GM19455 (cell line): ENCODE measurements at regions not wholly inside any gene's neighbourhood (a gene's known extent, or its start where the extent isn't known, plus 50 kb on each side); places are given as distances from the start of the nearest gene placed in this dataset.

Experiments
- ATAC-seq: cut with Tn5 transposase; IDR thresholded peaks from one replicate; pipeline ENCODE4 v1.9.1; 2021; ENCODE audit not compliant: unreplicated experiment

DNA sequence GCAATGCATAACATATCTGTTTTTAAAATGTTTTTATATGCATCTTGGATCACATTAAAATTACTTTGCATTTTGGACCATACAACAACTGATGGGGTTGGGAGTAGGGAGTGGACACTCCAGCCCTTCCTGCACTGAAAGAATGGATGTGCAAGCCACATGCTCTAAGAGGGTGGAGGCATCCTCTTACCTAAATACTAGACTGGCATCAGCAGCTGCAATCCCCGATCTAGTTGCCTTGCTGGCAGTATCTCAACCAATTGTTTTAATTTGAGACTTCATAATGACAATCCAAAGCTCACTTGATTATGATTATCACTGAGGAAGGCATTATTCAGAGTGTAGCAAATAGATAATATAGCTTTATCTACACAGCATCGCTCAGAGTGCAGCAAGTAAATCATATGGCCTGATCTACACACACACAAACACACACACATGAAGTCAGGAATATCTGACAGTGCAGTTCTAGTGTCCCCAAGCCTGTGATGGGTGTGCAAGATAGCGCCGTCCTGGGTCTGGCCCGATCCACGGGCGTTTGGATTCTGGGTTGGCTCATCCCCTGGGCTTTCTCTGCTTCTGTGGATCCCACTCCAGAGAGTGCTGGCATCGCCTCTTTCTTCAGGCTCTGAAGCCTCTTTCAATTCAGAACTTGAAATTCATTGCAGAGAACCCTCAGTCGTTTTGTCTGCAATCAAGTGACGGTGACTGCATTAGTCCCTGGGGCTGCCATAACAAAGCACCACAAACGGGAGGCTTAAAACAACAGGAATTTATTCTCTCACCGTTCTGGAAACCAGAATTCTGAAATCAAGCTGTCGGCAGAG is 181.3 kb downstream of the ETS2 start:
- no peak for ATAC-seq

DNA sequence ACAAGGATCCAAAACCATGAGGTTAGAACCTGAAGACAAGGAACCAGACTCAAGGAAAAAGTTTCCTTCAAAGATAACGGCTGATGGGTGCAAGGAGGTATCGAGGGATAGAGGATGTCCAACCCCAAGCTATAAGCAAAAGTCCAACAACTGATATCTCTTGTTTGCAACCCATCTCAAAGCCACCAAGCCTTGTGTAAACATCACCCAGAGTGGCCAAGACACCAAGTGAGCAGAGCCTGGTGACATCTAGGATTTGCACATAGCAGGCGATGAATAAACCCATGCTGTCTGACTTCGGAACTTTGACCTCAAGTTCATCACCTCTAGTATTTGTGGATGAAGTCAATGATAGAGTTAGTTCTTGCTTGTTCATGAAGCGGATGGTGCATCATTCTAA is 180.7 kb downstream of the ETS2 start:
- ATAC-seq = no peak

DNA sequence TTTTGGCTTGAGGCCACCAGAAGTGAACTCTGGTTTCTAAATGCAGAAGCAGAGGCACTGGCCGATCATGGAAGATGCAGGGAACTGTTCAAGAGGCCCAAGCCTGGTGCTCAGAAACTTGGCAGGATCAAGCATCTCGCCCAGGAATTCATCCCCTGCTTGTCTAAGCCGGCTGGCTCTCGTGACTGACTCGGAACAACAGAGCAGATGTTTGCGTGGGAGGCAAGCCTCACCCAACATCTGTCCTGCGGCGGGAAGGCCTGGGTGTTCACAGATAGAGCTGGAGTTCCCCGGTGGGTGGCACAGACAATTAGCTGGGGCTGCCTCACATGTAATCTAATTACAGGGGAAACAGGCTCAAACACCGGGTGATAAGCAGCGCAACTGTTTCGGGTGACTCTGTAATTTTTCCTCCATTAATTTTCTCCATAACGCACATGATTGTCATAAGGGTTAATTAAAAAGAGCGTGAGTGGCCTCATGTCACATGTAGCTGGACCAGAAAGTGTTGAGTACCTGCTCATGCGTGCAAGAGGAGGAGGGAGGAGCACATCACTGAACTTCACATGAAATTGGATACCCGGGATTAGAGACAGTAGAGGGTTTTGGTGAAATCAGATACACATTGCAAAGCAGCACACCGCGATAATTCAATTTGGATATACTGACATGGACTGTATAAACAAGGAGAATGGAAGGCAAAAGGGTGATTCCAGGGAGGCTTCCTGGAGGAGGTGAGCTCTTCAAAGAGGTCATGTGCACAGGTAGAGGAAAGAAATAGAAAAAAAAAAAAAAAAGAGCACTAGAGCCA is 180.0 kb downstream of the ETS2 start:
- ATAC-seq = no peak

DNA sequence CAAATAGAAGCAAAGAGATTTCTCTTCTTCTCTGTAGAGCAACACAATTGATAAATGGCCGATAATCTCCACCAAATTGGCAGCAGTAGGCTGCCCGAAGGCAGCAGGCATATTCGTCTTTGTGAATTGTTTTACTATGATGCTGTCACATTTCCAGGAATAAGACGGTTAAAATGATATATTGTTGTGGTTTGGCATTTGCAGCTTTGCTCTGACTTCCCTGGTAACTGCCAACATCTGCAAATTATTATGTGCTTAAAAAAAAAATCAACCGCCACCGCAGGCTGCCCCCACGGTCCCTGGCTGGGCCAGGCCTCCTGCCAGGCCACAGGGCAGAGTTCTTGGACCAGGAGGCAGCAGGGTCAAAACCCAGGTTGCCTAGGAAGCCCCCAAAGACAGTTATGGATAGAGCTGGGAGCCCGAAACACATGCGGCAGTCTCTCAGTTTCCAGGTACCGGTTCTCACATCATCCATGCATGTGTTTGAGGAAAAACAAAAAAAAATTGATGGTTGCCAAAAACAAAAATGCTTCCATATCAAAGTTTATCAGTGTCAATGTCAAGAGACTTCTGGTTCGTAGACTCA is 179.3 kb downstream of the ETS2 start:
- ATAC-seq = no peak

GRCh38 chr21:38984568-38984967 is 178.8 kb downstream of the ETS2 start:
- ATAC-seq = no peak

DNA sequence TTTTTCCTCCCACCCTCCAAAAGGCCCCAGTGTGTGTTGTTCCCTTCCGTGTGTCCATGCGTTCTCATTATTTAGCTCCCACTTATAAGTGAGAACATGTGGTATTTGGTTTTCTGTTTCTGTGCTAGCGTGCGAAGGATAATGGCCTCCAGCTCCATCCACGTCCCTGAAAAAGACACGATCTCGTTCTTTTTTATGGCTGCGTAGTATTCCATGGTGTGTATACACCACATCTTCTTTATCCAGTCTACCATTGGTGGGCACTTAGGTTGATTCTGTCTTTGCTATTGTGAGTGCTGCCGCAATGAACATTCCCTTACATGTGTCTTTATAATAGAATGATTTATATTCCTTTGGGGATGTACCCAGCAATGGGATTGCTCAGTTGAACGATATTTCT is 177.8 kb downstream of the ETS2 start:
- ATAC-seq = no peak

DNA sequence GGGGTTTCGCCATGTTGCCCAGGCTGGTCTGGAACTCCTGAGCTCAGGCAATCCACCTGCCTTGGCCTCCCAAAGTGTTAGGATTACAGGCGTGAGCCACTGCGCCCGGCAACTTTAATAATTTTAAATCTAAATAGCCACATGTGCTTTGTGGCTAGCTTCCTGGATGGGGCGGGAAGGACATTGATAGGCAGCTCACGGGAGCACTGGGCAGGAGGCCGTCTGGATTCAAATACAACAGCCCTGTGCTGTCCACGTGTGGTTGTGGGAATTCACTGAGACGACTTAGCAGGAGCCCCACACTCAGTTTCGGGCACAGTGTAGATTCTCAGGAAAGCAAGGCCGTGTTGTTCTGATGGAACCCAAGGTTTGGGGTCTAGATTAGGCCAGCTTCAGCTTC is 177.1 kb downstream of the ETS2 start:
- ATAC-seq = no peak

GRCh38 chr21:38982096-38982495 is 176.4 kb downstream of the ETS2 start:
- no peak for ATAC-seq

DNA sequence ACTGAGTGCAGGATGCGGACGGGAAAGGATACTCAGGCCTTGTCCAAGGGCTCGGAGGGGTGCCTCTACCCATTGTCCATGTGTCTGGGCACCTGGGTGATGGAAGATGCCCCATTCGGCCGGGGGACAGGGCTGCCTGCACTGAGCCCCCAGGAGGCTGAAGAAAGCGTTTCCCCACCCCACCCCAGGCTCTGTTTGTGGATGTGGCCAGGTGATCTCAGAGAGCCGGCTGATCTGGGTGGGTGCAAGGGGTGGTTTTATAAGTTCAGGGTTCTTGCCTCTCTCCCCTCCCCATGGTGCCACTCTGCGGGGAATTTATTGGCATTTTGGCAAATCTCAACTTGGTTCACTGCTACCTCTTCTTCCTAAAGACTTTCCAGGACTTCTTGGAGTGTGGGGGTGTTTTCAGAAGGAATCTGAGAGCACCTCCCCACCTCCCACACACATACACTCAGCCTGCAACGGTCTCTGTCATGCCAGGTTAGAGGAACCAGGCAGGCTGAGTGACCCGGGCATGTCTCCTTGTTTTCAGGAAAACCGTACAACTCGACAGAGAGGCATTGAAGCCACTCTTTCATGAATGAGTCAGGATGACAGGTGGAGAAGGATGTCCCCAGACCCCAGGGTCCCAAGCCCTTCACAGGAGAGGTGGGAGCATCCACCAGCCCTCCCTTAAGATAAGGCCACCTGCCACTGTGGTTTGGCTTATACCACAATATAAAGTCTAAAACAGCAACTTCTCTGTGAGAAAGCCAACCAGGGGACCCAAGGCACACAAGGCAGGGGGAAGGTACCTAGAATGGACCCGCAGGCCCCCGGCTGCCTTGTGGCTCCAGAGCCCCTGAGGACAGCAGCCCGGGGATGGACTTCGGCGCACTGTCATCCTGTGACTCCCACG is 174.9 kb downstream of the ETS2 start:
- no peak for ATAC-seq

- no peak for ATAC-seq
Observed at GRCh38 chr21:38979271-38980121, 173.8 kb downstream of the ETS2 start.

- ATAC-seq = no peak
Observed at GRCh38 chr21:38976900-38977299, 171.2 kb downstream of the ETS2 start.

DNA sequence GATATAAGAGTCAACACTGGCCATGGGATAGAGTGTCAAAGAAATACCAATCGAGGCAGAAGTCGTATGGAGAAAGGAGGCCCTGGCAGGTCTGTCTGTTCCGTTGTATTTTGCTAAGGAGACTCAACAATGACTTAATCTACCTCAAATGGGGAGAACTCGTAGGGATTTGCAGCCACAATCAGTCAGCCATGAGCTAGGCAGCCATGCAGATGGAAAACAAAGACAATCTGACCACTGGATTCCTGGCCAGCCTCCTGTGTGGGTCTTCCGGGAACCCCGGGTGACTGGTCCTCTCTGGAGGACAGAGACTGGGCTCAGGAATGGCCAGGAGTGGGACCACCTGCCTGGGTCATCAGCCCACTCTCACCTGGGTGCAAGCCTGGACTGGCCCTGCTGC is 167.8 kb downstream of the ETS2 start:
- ATAC-seq = no peak

DNA sequence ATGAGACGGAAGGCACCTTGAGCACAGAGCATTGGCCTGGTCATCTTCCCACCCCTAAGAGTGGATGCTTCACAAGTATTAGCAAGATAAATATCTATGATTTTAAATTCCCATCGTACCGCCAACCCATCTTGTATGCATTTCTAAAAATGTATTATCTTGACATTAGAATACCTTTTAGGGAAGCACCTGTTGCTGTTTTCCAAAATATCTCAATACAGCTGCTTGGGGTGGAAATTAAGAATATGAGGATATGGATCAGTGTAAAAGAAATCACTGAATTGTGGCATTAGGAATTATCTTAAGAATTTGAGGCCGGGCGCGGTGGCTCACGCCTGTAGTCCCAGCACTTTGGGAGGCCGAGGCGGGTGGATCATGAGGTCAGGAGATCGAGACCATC is 166.3 kb downstream of the ETS2 start:
- ATAC-seq = no peak

DNA sequence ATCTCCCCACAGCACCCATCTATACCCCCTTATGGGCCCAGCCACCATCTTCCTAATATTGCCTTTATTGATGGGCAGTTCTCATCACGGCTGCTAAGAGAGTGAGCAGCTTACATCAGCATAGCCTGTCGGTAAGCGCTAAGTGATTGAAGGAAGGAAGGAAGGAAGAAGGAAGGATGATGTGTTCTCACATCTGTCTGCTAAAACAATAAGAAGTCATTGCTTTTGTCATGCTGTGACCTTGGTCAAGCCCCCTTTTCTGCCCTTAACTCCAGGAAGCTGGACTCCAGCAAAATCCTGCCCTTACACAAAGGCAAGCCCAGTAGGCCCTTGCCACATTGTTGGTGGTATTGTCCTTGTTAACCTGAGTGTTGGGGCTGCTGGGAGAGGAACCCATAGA is 165.0 kb downstream of the ETS2 start:
- ATAC-seq = no peak

DNA sequence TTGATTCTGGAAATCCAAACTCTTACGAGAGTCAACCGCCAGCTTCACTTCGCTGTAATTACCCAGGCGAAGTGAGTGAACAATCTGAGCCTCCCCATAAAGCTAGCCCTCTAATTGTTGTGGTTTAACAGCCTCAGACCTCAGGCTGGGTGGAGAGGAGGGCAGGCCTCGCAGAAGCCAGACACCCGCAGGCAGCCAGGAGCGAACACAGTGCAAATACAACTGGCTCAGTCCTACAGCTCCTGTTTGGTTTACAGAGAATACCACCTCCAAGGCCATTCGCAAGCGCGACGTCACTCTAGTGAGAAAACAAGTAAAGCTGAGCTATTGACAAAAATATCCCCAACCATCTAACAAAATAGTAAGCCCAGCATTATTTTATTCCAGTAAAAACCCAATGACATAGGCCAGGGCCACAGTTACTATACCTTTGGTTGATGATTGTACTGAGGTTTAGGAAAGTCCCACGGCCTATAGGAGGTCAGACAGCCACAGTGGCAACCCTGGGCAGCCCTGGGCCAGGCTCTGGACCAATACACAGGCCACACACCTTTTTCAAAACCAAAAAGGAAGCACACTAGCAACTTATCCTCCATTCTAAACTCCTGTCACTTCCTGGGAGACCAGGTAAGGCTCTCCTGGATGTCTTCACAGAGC is 163.3 kb downstream of the ETS2 start:
- no peak for ATAC-seq

DNA sequence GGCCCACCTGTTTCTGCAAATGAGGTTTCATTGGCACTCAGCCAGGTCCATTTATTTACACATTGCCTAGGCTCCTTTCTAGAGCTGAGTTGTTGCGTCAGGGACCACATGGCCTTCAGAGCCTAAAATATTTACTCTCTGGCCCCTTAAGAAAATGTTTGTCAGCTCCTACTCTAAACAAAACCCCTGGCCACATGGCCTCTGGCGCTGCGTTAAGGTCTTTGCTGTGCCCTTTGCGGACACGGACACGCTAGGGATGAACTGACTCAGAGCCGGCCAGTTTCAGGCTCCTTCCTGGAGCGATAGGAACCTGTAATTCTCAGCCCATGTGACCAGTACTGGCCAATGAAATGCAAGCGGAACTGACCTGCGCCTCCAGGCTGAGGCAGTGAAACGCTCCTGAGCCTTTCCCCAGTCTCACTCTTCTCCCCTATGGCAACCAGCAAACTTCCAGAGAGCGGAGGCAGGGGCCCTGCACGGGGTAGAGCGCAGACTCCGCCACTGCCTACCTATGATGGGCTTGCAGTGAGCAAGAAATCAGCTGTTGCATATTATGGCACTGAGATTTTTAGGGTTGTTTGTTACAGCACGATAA is 160.3 kb downstream of the ETS2 start:
- ATAC-seq = no peak

GRCh38 chr21:38965241-38965640 is 159.5 kb downstream of the ETS2 start:
- no peak for ATAC-seq

DNA sequence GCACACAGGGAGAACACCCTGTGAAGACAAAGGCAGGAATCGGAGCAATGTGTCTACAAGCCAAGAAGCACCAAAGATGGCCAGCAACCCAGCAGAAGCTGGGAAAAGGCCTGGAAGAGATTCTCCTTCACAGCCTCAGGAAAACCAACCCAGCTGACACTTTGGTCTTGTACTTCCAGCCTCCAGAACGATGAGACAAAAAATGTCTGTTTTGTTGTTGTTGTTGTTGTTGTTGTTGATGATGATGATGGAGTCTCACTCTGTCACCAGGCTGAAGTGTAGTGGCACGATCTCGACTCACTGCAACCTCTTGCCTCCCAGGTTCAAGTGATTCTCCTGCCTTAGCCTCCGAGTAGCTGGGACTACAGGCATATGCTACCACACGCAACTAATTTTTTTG is 157.3 kb downstream of the ETS2 start:
- no peak for ATAC-seq

DNA sequence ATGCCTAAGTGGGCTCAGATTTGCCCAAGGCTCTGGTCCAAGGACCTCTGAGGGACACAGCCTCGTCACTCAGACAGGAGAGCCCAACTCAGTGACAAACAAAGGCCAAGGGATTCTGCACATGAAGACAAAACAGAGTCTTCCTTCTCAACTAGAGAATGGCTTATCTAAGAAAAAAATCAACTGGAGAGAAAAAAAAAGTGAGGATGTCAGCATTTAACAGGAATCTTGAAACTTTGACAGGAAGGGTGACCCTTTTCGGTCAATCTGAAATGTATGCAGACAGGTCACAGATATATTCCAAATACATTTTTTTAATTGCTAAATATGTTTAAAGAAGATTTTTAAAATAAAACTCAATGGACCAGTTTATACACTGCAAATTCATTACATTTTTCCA is 154.5 kb downstream of the ETS2 start:
- no peak for ATAC-seq
